ENCODE measurements at regions not wholly inside any gene's neighbourhood (a gene's known extent, or its start where the extent isn't known, plus 50 kb on each side); places are given as distances from the start of the nearest gene placed in this dataset.
"Not testable (repeated sequence)": the region's sequence is repeated elsewhere in the genome, so short reads cannot be mapped to it uniquely, and the experiment has no call there.

DNA sequence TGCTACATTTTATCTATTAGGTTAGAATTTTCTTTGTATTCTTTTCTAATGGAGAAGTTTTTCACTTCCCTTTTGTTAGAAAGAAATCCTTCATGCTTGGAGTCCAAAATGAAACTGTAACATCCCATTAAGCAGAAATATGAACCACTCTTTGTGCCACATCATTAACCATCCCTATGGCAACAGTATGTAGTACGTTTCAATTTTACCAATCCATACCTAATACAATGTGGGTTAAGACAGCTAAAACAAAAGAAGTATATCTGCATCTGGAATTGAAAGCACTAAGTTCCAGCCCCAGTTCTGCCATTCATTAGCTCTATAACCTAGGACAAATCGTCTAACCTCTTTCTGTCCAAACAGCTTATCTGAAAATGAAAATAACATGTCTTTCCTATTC, 409.2 kb upstream of the SPHKAP start:
- TF ChIP-seq, protein P1, sequence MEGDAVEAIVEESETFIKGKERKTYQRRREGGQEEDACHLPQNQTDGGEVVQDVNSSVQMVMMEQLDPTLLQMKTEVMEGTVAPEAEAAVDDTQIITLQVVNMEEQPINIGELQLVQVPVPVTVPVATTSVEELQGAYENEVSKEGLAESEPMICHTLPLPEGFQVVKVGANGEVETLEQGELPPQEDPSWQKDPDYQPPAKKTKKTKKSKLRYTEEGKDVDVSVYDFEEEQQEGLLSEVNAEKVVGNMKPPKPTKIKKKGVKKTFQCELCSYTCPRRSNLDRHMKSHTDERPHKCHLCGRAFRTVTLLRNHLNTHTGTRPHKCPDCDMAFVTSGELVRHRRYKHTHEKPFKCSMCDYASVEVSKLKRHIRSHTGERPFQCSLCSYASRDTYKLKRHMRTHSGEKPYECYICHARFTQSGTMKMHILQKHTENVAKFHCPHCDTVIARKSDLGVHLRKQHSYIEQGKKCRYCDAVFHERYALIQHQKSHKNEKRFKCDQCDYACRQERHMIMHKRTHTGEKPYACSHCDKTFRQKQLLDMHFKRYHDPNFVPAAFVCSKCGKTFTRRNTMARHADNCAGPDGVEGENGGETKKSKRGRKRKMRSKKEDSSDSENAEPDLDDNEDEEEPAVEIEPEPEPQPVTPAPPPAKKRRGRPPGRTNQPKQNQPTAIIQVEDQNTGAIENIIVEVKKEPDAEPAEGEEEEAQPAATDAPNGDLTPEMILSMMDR (IDR thresholded peaks at IDR 0.05; ENCODE audit: low read depth, low read length), result no peak
- no peak overlapping the region for H3K4me3 ChIP-seq (replicated peaks in 1 of 2; ENCODE audit: low read depth in 2 of 2, low read length in 2 of 2)
- no peak for DNase-seq (ENCODE audit: low read depth in 2 of 2)

DNA sequence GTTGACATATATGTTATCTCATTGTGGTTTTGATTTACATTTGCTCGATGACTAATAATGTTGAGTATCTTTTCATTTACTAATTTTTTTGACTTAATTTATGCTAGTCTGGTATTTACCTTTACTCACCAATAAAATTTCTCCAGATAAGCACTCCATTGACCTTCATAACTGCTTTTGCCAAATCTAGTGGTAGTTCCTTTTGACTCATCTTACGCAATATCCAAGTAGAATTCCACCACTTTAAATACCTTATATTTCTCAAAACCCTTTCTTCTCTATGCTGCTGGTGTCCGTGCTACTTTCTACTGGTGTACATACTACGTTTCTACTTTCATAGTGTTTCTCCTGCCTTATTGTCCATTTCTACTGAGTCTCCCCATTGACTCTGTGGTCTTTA, 407.6 kb upstream of the SPHKAP start:
- TF ChIP-seq, protein P1 (IDR thresholded peaks at IDR 0.05; ENCODE audit: low read depth, low read length), result no peak
- no peak overlapping the region for H3K4me3 ChIP-seq (replicated peaks in 1 of 2; ENCODE audit: low read depth in 2 of 2, low read length in 2 of 2)
- no peak for DNase-seq (ENCODE audit: low read depth in 2 of 2)

DNA sequence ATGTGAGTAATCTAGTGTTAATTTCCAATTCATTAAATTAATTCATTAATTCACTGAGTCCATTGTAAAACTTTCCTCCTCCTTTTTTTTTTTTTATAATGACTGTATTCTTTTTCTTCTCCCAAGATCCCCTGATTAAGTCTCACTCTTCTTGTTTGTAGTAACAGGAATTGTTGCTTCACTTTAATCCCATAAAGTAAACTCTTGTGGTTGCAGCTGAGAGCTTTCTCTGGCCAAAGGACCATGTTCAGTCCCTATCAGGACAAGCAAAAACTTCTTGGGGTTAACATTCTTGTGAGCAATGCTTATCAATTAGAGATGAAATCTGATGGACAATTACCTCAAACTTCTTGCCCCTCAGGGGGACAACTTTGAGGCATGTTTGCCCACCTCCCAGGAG, 400.2 kb upstream of the SPHKAP start:
- no peak for DNase-seq (ENCODE audit: low read depth in 2 of 2)
- H3K4me3 ChIP-seq (replicated peaks in 1 of 2; ENCODE audit: low read depth in 2 of 2, low read length in 2 of 2), result no peak overlapping the region
- TF ChIP-seq, protein P1 (IDR thresholded peaks at IDR 0.05; ENCODE audit: low read depth, low read length), result no peak

DNA sequence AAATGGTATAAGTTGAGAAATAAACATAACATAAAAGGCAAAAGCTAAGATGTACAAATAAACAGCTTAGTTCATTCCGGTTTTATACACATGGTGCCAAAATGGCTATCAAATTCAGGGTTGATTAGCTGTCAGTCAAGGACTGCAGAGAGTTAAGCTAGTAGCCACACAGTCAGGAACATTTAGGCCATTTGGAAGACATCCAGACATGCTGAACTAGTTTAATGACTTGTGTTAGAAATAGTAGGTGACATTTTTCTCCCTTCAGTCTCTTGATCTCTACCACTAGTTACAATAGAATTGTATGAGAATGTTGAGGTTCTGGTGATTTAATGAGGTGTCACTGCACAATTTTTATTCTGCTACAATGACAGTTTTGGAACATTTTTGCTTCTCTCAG, 394.4 kb upstream of the SPHKAP start:
- no peak for DNase-seq (ENCODE audit: low read depth in 2 of 2)
- TF ChIP-seq, protein P1 (IDR thresholded peaks at IDR 0.05; ENCODE audit: low read depth, low read length), result no peak
- no peak overlapping the region for H3K4me3 ChIP-seq (replicated peaks in 1 of 2; ENCODE audit: low read depth in 2 of 2, low read length in 2 of 2)

DNA sequence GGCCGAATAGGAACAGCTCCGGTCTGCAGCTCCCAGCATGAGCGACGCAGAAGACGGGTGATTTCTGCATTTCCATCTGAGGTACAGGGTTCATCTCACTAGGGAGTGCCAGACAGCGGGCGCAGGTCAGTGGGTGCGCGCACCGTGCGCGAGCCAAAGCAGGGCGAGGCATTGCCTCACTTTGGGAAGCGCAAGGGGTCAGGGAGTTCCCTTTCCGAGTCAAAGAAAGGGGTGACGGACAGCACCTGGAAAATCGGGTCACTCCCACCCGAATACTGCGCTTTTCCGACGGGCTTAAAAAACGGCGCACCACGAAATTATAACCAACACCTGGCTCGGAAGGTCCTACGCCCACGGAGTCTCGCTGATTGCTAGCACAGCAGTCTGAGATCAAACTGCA, 386.8 kb upstream of the SPHKAP start:
- not testable (repeated sequence) for DNase-seq (ENCODE audit: low read depth in 2 of 2); H3K4me3 ChIP-seq (replicated peaks in 1 of 2; ENCODE audit: low read depth in 2 of 2, low read length in 2 of 2)

DNA sequence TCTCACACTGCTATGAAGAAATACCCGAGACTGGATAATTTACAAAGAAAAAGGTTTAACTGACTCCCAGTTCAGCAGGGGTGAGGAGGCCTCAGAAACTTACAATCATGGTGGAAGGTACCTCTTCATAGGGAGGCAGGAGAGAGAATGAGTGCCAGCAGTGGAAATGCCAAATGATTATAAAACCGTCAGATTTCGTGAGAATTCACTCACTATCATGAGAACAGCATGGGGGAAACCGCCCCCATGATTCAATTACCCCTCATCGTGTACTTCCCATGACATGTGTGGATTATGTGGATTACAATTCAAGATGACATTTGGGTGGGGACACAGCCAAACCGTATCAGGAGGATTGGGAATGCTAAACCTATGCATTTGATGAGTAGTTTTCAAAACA, 380.3 kb upstream of the SPHKAP start:
- no peak overlapping the region for H3K4me3 ChIP-seq (replicated peaks in 1 of 2; ENCODE audit: low read depth in 2 of 2, low read length in 2 of 2)
- TF ChIP-seq, protein P1 (IDR thresholded peaks at IDR 0.05; ENCODE audit: low read depth, low read length), result no peak
- DNase-seq (ENCODE audit: low read depth in 2 of 2), result no peak

DNA sequence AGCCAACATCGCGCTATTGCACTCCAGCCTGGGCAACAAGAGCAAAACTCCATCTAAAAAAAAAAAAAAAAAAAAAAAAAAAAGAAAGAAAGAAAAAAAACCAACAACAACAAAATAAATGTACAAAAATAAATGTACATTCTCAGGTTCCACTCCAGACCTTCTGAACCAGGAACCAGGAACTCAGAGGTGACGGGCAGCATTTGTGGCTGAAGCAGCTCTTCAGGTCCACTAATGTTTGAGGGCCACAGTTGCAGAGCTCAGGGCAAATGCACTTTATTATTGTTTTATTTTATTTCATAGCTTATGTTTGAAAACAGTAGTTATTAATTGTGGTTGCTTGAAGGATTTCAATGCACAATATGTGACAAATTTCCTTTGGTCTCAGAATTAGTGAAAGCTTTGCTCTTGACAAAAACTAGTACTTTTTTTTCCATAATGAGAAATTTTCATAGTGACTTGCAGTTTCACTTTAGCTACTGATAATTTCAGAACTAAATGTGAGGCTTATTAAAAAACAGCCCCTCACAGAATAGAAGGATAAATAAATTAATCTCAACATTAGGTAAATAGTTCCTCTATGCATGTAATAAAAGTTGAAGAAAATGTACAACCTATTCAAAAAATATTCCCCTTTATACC, 378.4 kb upstream of the SPHKAP start:
- no peak overlapping the region for H3K4me3 ChIP-seq (replicated peaks in 1 of 2; ENCODE audit: low read depth in 2 of 2, low read length in 2 of 2)
- TF ChIP-seq, protein P1 (IDR thresholded peaks at IDR 0.05; ENCODE audit: low read depth, low read length), result no peak
- DNase-seq (ENCODE audit: low read depth in 2 of 2), result no peak
